SHP77 (cell line): ENCODE measurements at regions not wholly inside any gene's neighbourhood (a gene's known extent, or its start where the extent isn't known, plus 50 kb on each side); places are given as distances from the start of the nearest gene placed in this dataset.

Experiments used
- DNase-seq, 2 experiments: peaks; one replicate each; lab custom pipeline; 2025; lab: John Stamatoyannopoulos, UW

- DNase-seq: no peak
Observed at GRCh38 chr10:81792729-81793128, 82.3 kb upstream of the NRG3 start.

- DNase-seq: no peak
Observed at GRCh38 chr10:81806842-81807241, 68.2 kb upstream of the NRG3 start.

GRCh38 chr10:81814842-81815241, 60.2 kb upstream of the NRG3 start:
- no peak for DNase-seq

GRCh38 chr10:81817596-81818170, 57.3 kb upstream of the NRG3 start:
- no peak for DNase-seq

- no peak for DNase-seq
Observed at GRCh38 chr10:81820418-81820817, 54.6 kb upstream of the NRG3 start.
